WTC11 (cell line): ENCODE measurements at regions not wholly inside any gene's neighbourhood (a gene's known extent, or its start where the extent isn't known, plus 50 kb on each side); places are given as distances from the start of the nearest gene placed in this dataset.

Experiments
- ATAC-seq: fragments of 200-7000 bp; cut with Tn5 transposase; 2 replicates; pipeline ENCODE4 v1.10.0; 2021; ENCODE audit warnings: mild to moderate bottlenecking, moderate library complexity
- CTCF ChIA-PET: fragments of 300-600 bp; sonication (Branson Sonifier 250); formaldehyde crosslinking; loops from one replicate; lab custom pipeline; 2021; ENCODE audit warnings: antibody characterized with exemption; lab: Charles Lee
- POLR2A ChIA-PET: fragments of 350-600 bp; sonication (Branson Sonifier 250); formaldehyde crosslinking; loops from one replicate; lab custom pipeline; 2021; ENCODE audit warnings: antibody characterized with exemption; lab: Charles Lee
- DNase-seq: peaks from one replicate; pipeline ENCODE4 v3.0.0; 2021; ENCODE audit warnings: low spot score
- H3K27ac Mint-ChIP-seq: 2 replicates; pipeline ENCODE4 v1.8.0; 2021; ENCODE audit warnings: mixed read lengths
- H3K27me3 Mint-ChIP-seq: 2 replicates; pipeline ENCODE4 v1.8.0; 2021; ENCODE audit warnings: low read depth, mild to moderate bottlenecking, moderate library complexity, mixed read lengths
- H3K36me3 Mint-ChIP-seq: 2 replicates; pipeline ENCODE4 v1.8.0; 2021; ENCODE audit warnings: mixed read lengths
- H3K4me1 Mint-ChIP-seq: 2 replicates; pipeline ENCODE4 v1.8.0; 2022; ENCODE audit warnings: mixed read lengths
- H3K4me3 Mint-ChIP-seq: 2 replicates; pipeline ENCODE4 v1.8.0; 2021; ENCODE audit warnings: mild to moderate bottlenecking, moderate library complexity, mixed read lengths
- H3K9me3 Mint-ChIP-seq: 2 replicates; pipeline ENCODE4 v1.8.0; 2021; ENCODE audit warnings: mixed read lengths
- CREB1 ChIP-seq: sonication (generic); formaldehyde crosslinking; IDR thresholded peaks from 2 replicates; pipeline ENCODE4 v1.8.0; 2023; ENCODE audit warnings: mild to moderate bottlenecking, missing genetic modification reagents
- ELF4 ChIP-seq: sonication (generic); formaldehyde crosslinking; IDR thresholded peaks from 2 replicates; pipeline ENCODE4 v1.8.1; 2022; ENCODE audit warnings: low read depth, mild to moderate bottlenecking, moderate library complexity, missing genetic modification reagents
- HMGA2 ChIP-seq: fragments of 250-450 bp; sonication (Bioruptor Pico); IDR thresholded peaks from 2 replicates; pipeline ENCODE4 v1.4.0; 2021; ENCODE audit warnings: mild to moderate bottlenecking, moderate library complexity
- IRF2 ChIP-seq: sonication (generic); formaldehyde crosslinking; IDR thresholded peaks from 2 replicates; pipeline ENCODE4 v1.8.0; 2022; ENCODE audit warnings: low read depth, missing genetic modification reagents, borderline replicate concordance
- JAZF1 ChIP-seq: fragments of 250-450 bp; sonication (Bioruptor Pico); IDR thresholded peaks from 2 replicates; pipeline ENCODE4 v1.9.0; 2021; ENCODE audit warnings: moderate library complexity, mild to moderate bottlenecking, inconsistent platforms
- KAT7 ChIP-seq: sonication (generic); formaldehyde crosslinking; IDR thresholded peaks from 2 replicates; pipeline ENCODE4 v1.8.1; 2023; ENCODE audit warnings: missing genetic modification reagents, mild to moderate bottlenecking, borderline replicate concordance
- NFE2L1 ChIP-seq: sonication (generic); formaldehyde crosslinking; IDR thresholded peaks from 2 replicates; pipeline ENCODE4 v1.8.1; 2023; ENCODE audit warnings: missing genetic modification reagents
- NFYB ChIP-seq: sonication (generic); formaldehyde crosslinking; conservative IDR thresholded peaks from 2 replicates; pipeline ENCODE4 v1.8.0; 2022; ENCODE audit warnings: low read depth, missing genetic modification reagents
- OVOL2 ChIP-seq: fragments of 250-450 bp; sonication (Bioruptor Pico); IDR thresholded peaks from 2 replicates; pipeline ENCODE4 v1.9.0; 2021; ENCODE audit warnings: mild to moderate bottlenecking, borderline replicate concordance
- SP1 ChIP-seq: sonication (generic); formaldehyde crosslinking; conservative IDR thresholded peaks from 2 replicates; pipeline ENCODE4 v1.8.1; 2022; ENCODE audit warnings: missing genetic modification reagents
- TEAD1 ChIP-seq: sonication (generic); formaldehyde crosslinking; IDR thresholded peaks from 2 replicates; pipeline ENCODE4 v1.8.0; 2022; ENCODE audit warnings: mild to moderate bottlenecking, missing genetic modification reagents
- ZNF416 ChIP-seq: fragments of 250-450 bp; sonication (Bioruptor Pico); IDR thresholded peaks from 2 replicates; pipeline ENCODE4 v1.9.0; 2021; ENCODE audit warnings: mild to moderate bottlenecking, inconsistent platforms
- ZNF423 ChIP-seq: fragments of 250-450 bp; sonication (Bioruptor Pico); IDR thresholded peaks from 2 replicates; pipeline ENCODE4 v2.1.2; 2022; ENCODE audit warnings: mild to moderate bottlenecking, moderate library complexity
- TF ChIP-seq, protein P1 (sequence below): sonication (generic); formaldehyde crosslinking; conservative IDR thresholded peaks from 2 replicates; pipeline ENCODE4 v1.8.1; 2022; ENCODE audit warnings: mild to moderate bottlenecking, missing genetic modification reagents
- TF ChIP-seq, protein P2 (sequence below): sonication (generic); formaldehyde crosslinking; IDR thresholded peaks from 2 replicates; pipeline ENCODE4 v1.8.1; 2023; ENCODE audit warnings: mild to moderate bottlenecking, missing genetic modification reagents, moderate library complexity
- TF ChIP-seq, protein P3 (sequence below): sonication (generic); formaldehyde crosslinking; IDR thresholded peaks from 2 replicates; pipeline ENCODE4 v1.8.0; 2022; ENCODE audit warnings: missing genetic modification reagents
- TF ChIP-seq, protein P4 (sequence below): fragments of 200-600 bp; IDR thresholded peaks from 2 replicates; pipeline ENCODE4 v1.8.0; 2022; ENCODE audit warnings: antibody characterized with exemption
- TF ChIP-seq, protein P5 (sequence below): sonication (generic); formaldehyde crosslinking; IDR thresholded peaks from 2 replicates; pipeline ENCODE4 v1.8.0; 2023; ENCODE audit warnings: mild to moderate bottlenecking, missing genetic modification reagents

DNA sequence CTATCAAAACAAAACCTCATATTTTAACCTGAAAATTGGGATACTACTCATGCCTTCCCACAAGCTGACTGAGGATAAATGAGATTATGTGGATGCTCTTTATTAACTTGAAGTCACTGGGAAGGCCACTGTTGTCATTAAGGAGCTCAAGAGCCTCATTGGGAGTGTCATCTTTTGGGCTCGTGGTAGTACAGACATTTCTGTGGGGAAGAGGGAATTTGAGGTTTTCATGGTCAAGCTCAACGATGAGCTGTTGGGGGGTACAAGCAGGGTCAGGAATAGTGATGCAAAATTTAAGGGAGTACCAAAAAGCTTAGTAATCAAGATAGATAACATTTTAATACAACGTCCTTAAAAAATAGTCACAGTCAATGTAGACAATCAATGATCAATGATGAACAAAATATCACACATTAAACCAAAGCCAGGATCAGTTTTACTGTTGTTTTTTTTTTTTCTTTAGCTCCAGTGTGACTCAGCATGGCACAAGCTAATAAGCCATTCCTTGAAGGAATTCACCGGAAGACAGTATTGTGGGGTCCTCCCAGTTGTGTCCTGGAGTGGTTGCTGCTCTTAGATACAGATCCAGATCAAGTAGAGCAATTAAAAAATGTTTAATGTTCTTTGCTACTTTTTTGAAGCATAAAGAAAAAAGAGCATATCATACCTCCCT lies 130.9 kb downstream of the C12orf75 start:
- ChIA-PET POLR2A (no interaction called here), CTCF (interaction anchor here (0.6 to 1.1 kb wide), 2 partner anchors 18 to 762 kb away, joined by 3 to 4 read pairs; no protein-coding TSS in a partner anchor)
- Mint-ChIP-seq H3K27ac (peak overlapping the region; percentile 5; the same call in 1 of the 2 replicates), H3K27me3 (no peaks in the 10 kb centered on the region; the same call in 1 of the 2 replicates), H3K4me1 (peaks cover 6% of the 10 kb centered on the region), H3K4me3 (no peak overlapping the region), H3K9me3 (peaks cover 16% of the 10 kb centered on the region), H3K36me3 (peaks cover 3% of the 10 kb centered on the region; the same call in 1 of the 2 replicates)
- ATAC-seq = no peak
- no peak for DNase-seq
- TF ChIP-seq NFE2L1 (CRISPR knock-in tag) (no peak), ZNF416 (CRISPR knock-in tag) (no peak), KAT7 (no peak), SP1 (no peak), HMGA2 (CRISPR knock-in tag) (no peak), JAZF1 (CRISPR knock-in tag) (no peak), TEAD1 (CRISPR knock-in tag) (no peak), IRF2 (CRISPR knock-in tag) (no peak), ELF4 (no peak), ZNF423 (no peak), CREB1 (CRISPR knock-in tag) (no peak)
- TF ChIP-seq, protein P1, sequence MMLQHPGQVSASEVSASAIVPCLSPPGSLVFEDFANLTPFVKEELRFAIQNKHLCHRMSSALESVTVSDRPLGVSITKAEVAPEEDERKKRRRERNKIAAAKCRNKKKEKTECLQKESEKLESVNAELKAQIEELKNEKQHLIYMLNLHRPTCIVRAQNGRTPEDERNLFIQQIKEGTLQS (CRISPR knock-in tag) = no peak
- TF ChIP-seq, protein P2, sequence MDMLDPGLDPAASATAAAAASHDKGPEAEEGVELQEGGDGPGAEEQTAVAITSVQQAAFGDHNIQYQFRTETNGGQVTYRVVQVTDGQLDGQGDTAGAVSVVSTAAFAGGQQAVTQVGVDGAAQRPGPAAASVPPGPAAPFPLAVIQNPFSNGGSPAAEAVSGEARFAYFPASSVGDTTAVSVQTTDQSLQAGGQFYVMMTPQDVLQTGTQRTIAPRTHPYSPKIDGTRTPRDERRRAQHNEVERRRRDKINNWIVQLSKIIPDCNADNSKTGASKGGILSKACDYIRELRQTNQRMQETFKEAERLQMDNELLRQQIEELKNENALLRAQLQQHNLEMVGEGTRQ (CRISPR knock-in tag) = no peak
- TF ChIP-seq, protein P3, sequence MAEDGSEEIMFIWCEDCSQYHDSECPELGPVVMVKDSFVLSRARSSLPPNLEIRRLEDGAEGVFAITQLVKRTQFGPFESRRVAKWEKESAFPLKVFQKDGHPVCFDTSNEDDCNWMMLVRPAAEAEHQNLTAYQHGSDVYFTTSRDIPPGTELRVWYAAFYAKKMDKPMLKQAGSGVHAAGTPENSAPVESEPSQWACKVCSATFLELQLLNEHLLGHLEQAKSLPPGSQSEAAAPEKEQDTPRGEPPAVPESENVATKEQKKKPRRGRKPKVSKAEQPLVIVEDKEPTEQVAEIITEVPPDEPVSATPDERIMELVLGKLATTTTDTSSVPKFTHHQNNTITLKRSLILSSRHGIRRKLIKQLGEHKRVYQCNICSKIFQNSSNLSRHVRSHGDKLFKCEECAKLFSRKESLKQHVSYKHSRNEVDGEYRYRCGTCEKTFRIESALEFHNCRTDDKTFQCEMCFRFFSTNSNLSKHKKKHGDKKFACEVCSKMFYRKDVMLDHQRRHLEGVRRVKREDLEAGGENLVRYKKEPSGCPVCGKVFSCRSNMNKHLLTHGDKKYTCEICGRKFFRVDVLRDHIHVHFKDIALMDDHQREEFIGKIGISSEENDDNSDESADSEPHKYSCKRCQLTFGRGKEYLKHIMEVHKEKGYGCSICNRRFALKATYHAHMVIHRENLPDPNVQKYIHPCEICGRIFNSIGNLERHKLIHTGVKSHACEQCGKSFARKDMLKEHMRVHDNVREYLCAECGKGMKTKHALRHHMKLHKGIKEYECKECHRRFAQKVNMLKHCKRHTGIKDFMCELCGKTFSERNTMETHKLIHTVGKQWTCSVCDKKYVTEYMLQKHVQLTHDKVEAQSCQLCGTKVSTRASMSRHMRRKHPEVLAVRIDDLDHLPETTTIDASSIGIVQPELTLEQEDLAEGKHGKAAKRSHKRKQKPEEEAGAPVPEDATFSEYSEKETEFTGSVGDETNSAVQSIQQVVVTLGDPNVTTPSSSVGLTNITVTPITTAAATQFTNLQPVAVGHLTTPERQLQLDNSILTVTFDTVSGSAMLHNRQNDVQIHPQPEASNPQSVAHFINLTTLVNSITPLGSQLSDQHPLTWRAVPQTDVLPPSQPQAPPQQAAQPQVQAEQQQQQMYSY (CRISPR knock-in tag) = no peak

DNA sequence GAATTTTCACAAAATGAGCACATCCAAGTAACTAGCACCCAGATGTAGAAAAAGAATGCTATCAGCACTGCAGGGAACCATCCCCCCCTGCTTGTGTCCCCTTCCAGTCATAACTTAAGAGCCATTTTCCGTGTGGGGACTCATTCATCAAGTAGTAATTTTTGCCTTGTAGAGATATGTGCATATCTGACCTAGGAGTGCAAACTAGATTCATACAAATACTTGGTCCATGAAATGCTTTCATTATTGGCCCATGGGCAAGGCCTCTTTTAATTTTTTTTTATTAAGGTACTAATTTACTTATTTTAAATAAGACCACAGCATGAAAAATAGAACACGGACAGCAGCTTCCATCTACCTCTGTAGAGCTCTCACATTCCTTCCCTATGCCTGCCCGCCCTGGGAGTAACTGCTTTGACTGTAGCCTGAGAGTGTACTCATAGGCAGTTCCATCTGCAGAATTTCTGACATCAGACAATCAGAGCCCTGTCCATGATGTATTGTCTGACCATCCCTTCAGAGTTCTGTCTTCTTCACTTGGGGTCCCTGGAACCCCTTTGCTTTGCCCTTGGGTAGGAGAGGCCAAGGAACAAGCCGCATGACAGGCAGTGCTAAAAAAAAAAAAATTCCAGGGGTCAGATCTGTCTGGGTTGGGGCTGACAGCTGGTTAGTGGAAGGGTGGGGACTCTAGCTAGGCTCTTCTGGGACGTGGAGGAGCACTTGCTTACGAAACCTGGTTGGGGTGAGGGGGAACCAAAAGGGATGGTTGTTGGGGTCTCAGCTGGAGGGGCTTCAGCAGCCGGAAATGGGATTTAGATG lies 131.7 kb downstream of the C12orf75 start:
- CTCF ChIA-PET = interaction anchor here (0.6 to 1.1 kb wide), 2 partner anchors 17 to 762 kb away, joined by 3 to 4 read pairs; no protein-coding TSS in a partner anchor
- TF ChIP-seq, protein P4, sequence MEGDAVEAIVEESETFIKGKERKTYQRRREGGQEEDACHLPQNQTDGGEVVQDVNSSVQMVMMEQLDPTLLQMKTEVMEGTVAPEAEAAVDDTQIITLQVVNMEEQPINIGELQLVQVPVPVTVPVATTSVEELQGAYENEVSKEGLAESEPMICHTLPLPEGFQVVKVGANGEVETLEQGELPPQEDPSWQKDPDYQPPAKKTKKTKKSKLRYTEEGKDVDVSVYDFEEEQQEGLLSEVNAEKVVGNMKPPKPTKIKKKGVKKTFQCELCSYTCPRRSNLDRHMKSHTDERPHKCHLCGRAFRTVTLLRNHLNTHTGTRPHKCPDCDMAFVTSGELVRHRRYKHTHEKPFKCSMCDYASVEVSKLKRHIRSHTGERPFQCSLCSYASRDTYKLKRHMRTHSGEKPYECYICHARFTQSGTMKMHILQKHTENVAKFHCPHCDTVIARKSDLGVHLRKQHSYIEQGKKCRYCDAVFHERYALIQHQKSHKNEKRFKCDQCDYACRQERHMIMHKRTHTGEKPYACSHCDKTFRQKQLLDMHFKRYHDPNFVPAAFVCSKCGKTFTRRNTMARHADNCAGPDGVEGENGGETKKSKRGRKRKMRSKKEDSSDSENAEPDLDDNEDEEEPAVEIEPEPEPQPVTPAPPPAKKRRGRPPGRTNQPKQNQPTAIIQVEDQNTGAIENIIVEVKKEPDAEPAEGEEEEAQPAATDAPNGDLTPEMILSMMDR = no peak
- no peak for TF ChIP-seq OVOL2 (CRISPR knock-in tag)
- TF ChIP-seq, protein P5, sequence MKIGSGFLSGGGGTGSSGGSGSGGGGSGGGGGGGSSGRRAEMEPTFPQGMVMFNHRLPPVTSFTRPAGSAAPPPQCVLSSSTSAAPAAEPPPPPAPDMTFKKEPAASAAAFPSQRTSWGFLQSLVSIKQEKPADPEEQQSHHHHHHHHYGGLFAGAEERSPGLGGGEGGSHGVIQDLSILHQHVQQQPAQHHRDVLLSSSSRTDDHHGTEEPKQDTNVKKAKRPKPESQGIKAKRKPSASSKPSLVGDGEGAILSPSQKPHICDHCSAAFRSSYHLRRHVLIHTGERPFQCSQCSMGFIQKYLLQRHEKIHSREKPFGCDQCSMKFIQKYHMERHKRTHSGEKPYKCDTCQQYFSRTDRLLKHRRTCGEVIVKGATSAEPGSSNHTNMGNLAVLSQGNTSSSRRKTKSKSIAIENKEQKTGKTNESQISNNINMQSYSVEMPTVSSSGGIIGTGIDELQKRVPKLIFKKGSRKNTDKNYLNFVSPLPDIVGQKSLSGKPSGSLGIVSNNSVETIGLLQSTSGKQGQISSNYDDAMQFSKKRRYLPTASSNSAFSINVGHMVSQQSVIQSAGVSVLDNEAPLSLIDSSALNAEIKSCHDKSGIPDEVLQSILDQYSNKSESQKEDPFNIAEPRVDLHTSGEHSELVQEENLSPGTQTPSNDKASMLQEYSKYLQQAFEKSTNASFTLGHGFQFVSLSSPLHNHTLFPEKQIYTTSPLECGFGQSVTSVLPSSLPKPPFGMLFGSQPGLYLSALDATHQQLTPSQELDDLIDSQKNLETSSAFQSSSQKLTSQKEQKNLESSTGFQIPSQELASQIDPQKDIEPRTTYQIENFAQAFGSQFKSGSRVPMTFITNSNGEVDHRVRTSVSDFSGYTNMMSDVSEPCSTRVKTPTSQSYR (CRISPR knock-in tag) = no peak
- TF ChIP-seq SP1 = no peak
- no peak for TF ChIP-seq KAT7
- no peak for TF ChIP-seq CREB1 (CRISPR knock-in tag)
- TF ChIP-seq, protein P2 (CRISPR knock-in tag) = no peak
- TF ChIP-seq NFYB (CRISPR knock-in tag) = no peak
- TF ChIP-seq ELF4 = no peak
- Mint-ChIP-seq H3K27me3 (no peaks in the 10 kb centered on the region; the same call in 1 of the 2 replicates), H3K27ac (no peak overlapping the region), H3K4me1 (peaks cover 12% of the 10 kb centered on the region), H3K4me3 (no peak overlapping the region), H3K9me3 (peaks cover 16% of the 10 kb centered on the region), H3K36me3 (peaks cover 3% of the 10 kb centered on the region; the same call in 1 of the 2 replicates)
- no peak for DNase-seq
- ATAC-seq = no peak
- POLR2A ChIA-PET = no interaction called here
